ENCODE measurements at regions not wholly inside any gene's neighbourhood (a gene's known extent, or its start where the extent isn't known, plus 50 kb on each side); places are given as distances from the start of the nearest gene placed in this dataset.

GRCh38 chr7:12769444-12769843 is 82.0 kb downstream of the ARL4A start:
- Histone ChIP-seq H3K79me2 (ENCODE audit: low read length) (no peaks in the 10 kb centered on the region), H3K27ac (ENCODE audit: low read length) (no peak overlapping the region), H3K36me3 (replicated peaks; ENCODE audit: low read depth, low read length) (no peaks in the 10 kb centered on the region), H3K4me3 (ENCODE audit: low read length) (no peak overlapping the region), H3K27me3 (ENCODE audit: low read depth, low read length) (no peaks in the 10 kb centered on the region), H4K20me1 (ENCODE audit: insufficient read depth, low read length) (no peaks in the 10 kb centered on the region), H3K4me2 (ENCODE audit: low read length) (no peak overlapping the region), H3K9ac (ENCODE audit: low read length) (no peak overlapping the region), H3K4me1 (ENCODE audit: low read length) (no peaks in the 10 kb centered on the region), H2AFZ (ENCODE audit: low read depth, low read length) (no peak overlapping the region), H3K9me3 (ENCODE audit: insufficient read depth, low read length) (no peaks in the 10 kb centered on the region)
- TF ChIP-seq CTCF (IDR thresholded peaks at IDR 0.05; ENCODE audit: low read depth, low read length) (no peak), EZH2phosphoT487 (IDR thresholded peaks at IDR 0.05; ENCODE audit: low read depth) (no peak)

- Histone ChIP-seq H3K27ac (ENCODE audit: low read length) (no peak overlapping the region), H3K79me2 (ENCODE audit: low read length) (no peaks in the 10 kb centered on the region), H3K9me3 (ENCODE audit: insufficient read depth, low read length) (no peaks in the 10 kb centered on the region), H3K9ac (ENCODE audit: low read length) (no peak overlapping the region), H3K27me3 (ENCODE audit: low read depth, low read length) (no peaks in the 10 kb centered on the region), H4K20me1 (ENCODE audit: insufficient read depth, low read length) (no peaks in the 10 kb centered on the region), H2AFZ (ENCODE audit: low read depth, low read length) (no peak overlapping the region), H3K4me1 (ENCODE audit: low read length) (no peaks in the 10 kb centered on the region), H3K4me3 (ENCODE audit: low read length) (no peak overlapping the region), H3K36me3 (replicated peaks; ENCODE audit: low read depth, low read length) (no peaks in the 10 kb centered on the region), H3K4me2 (ENCODE audit: low read length) (no peak overlapping the region)
- no peak for TF ChIP-seq CTCF (IDR thresholded peaks at IDR 0.05; ENCODE audit: low read depth, low read length)
- no peak for TF ChIP-seq EZH2phosphoT487 (IDR thresholded peaks at IDR 0.05; ENCODE audit: low read depth)
Measured at GRCh38 chr7:12770227-12770975, 83.0 kb downstream of the ARL4A start.

- Histone ChIP-seq H3K27ac (ENCODE audit: low read length) (no peak overlapping the region), H4K20me1 (ENCODE audit: insufficient read depth, low read length) (no peaks in the 10 kb centered on the region), H3K9ac (ENCODE audit: low read length) (no peak overlapping the region), H3K4me1 (ENCODE audit: low read length) (no peaks in the 10 kb centered on the region), H2AFZ (ENCODE audit: low read depth, low read length) (no peak overlapping the region), H3K4me3 (ENCODE audit: low read length) (no peak overlapping the region), H3K9me3 (ENCODE audit: insufficient read depth, low read length) (no peaks in the 10 kb centered on the region), H3K27me3 (ENCODE audit: low read depth, low read length) (no peaks in the 10 kb centered on the region), H3K4me2 (ENCODE audit: low read length) (no peak overlapping the region), H3K79me2 (ENCODE audit: low read length) (no peaks in the 10 kb centered on the region), H3K36me3 (replicated peaks; ENCODE audit: low read depth, low read length) (no peaks in the 10 kb centered on the region)
- no peak for TF ChIP-seq CTCF (IDR thresholded peaks at IDR 0.05; ENCODE audit: low read depth, low read length)
Measured at GRCh38 chr7:12771378-12771877, 84.0 kb downstream of the ARL4A start.

- H3K9ac ChIP-seq (ENCODE audit: low read length), result no peak overlapping the region
- no peak for TF ChIP-seq EZH2phosphoT487 (IDR thresholded peaks at IDR 0.05; ENCODE audit: low read depth)
- no peak for TF ChIP-seq CTCF (IDR thresholded peaks at IDR 0.05; ENCODE audit: low read depth, low read length)
- no peaks in the 10 kb centered on the region for H4K20me1 ChIP-seq (ENCODE audit: insufficient read depth, low read length)
- no peak overlapping the region for H3K4me2 ChIP-seq (ENCODE audit: low read length)
- no peak overlapping the region for H3K27ac ChIP-seq (ENCODE audit: low read length)
- H3K79me2 ChIP-seq (ENCODE audit: low read length), result no peaks in the 10 kb centered on the region
- H3K36me3 ChIP-seq (replicated peaks; ENCODE audit: low read depth, low read length), result no peaks in the 10 kb centered on the region
- no peak overlapping the region for H3K4me3 ChIP-seq (ENCODE audit: low read length)
- no peak overlapping the region for H2AFZ ChIP-seq (ENCODE audit: low read depth, low read length)
- no peaks in the 10 kb centered on the region for H3K4me1 ChIP-seq (ENCODE audit: low read length)
- no peaks in the 10 kb centered on the region for H3K27me3 ChIP-seq (ENCODE audit: low read depth, low read length)
- no peaks in the 10 kb centered on the region for H3K9me3 ChIP-seq (ENCODE audit: insufficient read depth, low read length)
Measured at GRCh38 chr7:12772768-12773167, 85.3 kb downstream of the ARL4A start.

Measured in OCI-LY3 (cell line).